ENCODE measurements at regions not wholly inside any gene's neighbourhood (a gene's known extent, or its start where the extent isn't known, plus 50 kb on each side); places are given as distances from the start of the nearest gene placed in this dataset.

DNA sequence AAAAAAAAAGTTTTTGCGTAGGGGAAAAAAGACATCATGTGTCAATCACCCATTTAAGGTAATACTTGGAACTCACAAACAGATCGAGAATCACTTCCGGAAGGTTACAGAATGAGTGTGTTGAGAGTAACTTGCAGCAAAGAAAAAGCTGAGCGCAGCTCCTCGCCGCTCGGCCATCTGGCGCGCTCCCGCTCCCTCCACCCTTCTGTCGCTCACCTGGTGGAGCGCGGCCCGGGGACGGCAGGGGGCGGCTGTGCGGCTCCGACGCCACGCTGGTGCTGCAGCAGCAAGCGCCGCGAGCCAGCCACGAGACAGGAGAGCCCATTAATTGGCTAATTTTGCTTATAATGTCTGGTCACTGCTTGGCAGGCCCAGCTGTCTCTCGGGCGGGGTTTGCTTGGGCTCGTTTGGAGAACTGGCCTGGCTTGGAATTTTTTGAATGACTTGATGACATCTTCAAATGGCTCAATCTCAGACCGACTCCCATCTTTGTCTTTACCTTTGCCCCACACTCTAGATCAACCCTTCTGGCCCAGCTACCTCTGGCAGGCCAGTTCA, 601.8 kb downstream of the CCDC171 start:
- no peak for DNase-seq (ENCODE audit: low read depth, low spot score)

DNA sequence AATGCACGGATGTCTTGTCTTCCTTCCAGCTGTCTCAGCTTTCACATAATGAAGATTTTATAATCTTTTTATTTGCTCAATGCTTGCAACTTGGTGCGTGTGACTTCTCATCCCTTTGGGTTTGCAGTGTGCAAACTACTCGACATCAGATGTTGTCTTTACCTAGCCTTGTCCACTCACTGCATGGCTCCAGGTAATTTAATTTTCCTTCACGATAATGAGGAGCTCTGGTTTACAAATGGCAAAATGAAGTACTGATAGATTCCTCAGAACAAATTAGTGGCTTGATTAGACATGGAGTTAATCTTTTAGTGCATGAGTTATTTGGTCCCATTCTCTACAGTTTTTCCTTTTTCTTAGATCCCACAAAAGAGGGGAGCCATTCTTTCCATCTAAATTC, 603.0 kb downstream of the CCDC171 start:
- DNase-seq (ENCODE audit: low read depth, low spot score) = no peak

- DNase-seq (ENCODE audit: low read depth, low spot score) = no peak
Measured at GRCh38 chr9:16157216-16157615, 604.4 kb downstream of the CCDC171 start.

DNA sequence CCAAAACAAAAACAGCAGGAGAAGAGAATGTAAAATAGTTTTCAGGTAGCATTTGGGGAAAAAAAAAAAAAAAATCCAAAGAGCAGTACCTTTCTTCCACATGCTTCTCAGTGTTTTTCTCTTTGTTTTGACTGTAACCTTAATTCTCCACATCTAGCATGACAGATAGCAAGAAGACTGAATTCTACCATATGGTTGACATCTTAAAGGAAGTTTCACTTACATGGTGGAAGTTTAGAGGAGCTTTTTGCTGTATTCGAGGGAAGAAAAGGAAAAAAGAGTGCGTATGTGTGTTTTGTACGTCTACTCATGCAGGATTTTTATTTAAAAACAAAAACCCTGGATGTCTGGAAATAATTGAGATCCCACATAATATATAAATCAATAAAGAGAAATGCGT, 604.8 kb downstream of the CCDC171 start:
- no peak for DNase-seq (ENCODE audit: low read depth, low spot score)

GRCh38 chr9:16158093-16158492, 605.2 kb downstream of the CCDC171 start:
- DNase-seq (ENCODE audit: low read depth, low spot score) = no peak

DNA sequence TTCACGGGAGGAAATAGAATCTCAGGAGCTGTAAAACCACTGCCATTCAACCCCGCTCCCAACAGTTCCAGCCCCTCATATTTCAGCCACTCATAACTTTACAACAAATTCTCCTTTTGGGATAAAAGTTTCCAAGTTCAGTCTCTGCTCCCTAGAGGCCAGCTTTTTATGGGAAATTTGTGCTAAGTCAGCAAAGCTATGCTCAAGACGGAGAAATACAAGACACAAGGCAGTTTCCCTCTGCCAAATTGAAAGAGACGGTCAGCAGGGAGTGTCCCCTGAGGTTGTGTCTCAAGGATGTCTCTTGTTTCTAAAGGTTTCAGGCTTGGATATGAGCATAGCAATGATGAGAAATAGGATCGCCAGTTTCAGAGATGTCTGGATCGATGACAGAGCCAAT, 608.6 kb downstream of the CCDC171 start:
- DNase-seq (ENCODE audit: low read depth, low spot score) = no peak

GRCh38 chr9:16170119-16170518, 617.3 kb downstream of the CCDC171 start:
- no peak for DNase-seq (ENCODE audit: low read depth, low spot score)

DNA sequence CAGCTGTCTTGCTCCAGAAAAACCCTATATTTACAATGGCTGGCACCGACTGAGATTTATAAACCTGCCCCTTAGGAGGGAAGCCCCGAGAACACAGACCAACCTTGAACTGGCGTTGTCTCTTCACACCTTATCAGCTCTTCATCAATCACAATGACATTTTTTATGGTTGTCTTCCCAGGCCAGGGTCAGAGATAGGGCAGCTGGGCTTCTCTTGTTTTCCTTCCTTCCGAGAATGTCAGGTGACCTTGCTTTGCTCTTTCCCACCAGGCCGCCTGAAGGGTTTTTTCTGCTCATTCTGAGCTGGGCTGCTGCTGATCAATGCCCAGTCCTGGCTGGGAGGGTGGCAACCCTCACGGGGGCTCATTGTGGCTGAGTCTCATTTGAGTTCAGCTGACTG, 619.1 kb downstream of the CCDC171 start:
- DNase-seq (ENCODE audit: low read depth, low spot score) = no peak

DNA sequence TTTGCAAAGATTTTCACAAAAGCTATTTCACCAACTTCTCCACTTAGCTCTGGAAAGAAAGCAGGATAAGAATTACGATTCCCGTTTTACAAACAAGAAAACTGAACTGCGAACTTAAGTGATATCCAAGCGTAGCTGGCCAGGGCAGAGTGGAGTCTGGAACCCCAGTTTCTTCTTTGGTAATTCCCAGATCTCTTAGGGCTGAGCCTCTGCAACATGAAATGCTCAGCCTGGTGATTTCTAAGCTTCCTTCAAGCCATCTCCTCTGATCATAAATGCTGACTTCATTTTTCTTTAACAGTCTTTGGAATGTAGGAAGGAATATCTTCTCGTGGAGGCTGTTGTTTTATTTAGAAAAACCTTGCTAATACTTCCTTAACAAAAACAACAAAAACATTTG, 620.0 kb downstream of the CCDC171 start:
- DNase-seq (ENCODE audit: low read depth, low spot score) = no peak

- DNase-seq (ENCODE audit: low read depth, low spot score) = no peak
Measured at GRCh38 chr9:16174915-16175314, 622.1 kb downstream of the CCDC171 start.

- no peak for DNase-seq (ENCODE audit: low read depth, low spot score)
Measured at GRCh38 chr9:16175461-16175860, 622.6 kb downstream of the CCDC171 start.

DNA sequence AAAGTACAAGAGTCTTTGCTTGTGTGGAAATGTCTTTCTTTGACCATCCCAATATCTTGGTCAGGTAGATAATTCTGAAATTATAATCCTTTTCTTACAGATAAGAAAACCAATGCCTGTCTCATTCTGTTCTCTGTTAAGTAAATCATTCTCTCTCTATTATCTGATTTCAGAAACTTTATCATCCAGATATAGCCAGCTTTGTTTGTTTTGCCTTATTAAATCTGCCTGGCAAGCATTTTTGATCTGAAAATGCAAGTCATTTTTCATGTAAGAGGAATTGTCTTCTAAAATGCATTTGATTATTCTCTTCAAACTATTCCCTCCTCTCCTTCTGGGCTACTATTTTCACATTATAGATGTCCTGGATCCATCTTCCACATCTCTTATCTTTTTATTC, 625.5 kb downstream of the CCDC171 start:
- no peak for DNase-seq (ENCODE audit: low read depth, low spot score)

- no peak for DNase-seq (ENCODE audit: low read depth, low spot score)
Measured at GRCh38 chr9:16179566-16179965, 626.7 kb downstream of the CCDC171 start.

DNA sequence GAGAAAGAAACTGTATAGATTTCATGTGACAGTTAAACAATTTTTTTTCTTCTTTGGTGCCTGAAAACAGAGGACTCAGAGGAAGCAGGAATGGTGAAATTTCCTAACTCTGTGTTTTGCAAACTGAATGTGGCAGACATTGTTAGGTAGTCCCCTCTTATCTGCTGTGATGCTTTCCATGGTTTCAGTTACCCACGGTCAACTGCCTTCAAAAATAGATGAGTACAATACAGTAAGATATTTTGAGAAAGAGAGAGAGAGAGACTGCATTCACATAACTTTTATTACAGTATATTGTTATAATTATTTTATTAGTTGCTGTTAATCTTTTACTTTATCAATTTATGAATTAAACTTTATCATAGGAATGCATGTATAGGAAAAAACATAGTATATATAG, 627.2 kb downstream of the CCDC171 start:
- no peak for DNase-seq (ENCODE audit: low read depth, low spot score)

DNA sequence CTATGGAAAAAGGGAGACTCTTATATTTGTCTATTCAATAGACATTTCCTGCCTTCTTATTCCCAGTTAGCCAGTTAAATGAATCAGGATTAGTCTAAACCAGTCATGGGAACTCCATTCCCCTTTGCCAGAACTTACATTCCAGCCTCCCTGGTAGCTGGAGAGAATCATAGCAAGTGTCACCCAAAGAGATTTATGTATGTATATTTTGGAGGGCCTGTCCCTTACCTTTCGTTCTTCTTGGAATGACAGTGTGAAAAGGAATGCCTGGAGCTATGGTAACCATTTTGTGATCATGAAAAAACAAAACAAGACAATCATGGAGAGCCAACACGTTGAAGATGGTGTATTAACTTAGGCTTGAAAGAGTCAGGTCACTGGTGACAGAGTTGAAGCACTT, 627.7 kb downstream of the CCDC171 start:
- DNase-seq (ENCODE audit: low read depth, low spot score) = no peak

- DNase-seq (ENCODE audit: low read depth, low spot score) = no peak
Measured at GRCh38 chr9:16181539-16181938, 628.7 kb downstream of the CCDC171 start.

- no peak for DNase-seq (ENCODE audit: low read depth, low spot score)
Measured at GRCh38 chr9:16182784-16183183, 629.9 kb downstream of the CCDC171 start.

- no peak for DNase-seq (ENCODE audit: low read depth, low spot score)
Measured at GRCh38 chr9:16184964-16185646, 632.3 kb downstream of the CCDC171 start.

- no peak for DNase-seq (ENCODE audit: low read depth, low spot score)
Measured at GRCh38 chr9:16191191-16191590, 638.3 kb downstream of the CCDC171 start.

DNA sequence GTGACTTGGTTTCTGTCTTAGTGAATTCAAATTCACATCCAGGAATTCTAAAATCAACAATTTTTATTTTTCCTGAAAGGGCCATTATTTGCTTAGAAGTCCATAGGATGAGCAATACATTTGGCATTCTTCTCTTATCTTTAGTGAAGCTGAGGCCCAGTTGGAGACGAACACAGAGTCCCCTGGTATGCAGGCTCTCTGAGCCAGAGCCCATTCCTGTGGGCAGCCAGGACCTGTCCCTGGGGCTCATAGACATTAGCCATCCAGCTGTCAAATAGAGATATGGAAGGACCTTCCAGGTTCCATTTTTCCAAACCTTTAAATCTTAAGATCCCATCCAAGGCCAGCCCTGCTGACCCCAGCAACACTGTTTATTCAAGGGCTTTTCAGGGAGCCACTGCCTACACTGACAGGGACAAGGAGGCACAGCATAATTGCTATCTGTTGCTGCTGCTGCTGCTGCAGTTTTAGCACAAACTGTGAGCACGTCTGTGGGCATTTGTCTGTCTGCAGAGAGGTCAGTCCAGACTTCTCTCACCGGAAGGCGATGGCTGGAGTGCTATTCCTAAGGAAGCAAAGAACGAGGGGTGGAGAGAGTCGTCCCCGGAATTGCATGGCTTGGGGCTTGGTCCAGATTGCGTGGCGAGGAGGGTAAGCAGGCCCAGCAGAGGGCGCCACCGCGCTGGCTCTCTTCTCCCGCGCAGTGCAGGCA, 639.0 kb downstream of the CCDC171 start:
- peak; percentile 76 for DNase-seq (ENCODE audit: low read depth, low spot score)

DNA sequence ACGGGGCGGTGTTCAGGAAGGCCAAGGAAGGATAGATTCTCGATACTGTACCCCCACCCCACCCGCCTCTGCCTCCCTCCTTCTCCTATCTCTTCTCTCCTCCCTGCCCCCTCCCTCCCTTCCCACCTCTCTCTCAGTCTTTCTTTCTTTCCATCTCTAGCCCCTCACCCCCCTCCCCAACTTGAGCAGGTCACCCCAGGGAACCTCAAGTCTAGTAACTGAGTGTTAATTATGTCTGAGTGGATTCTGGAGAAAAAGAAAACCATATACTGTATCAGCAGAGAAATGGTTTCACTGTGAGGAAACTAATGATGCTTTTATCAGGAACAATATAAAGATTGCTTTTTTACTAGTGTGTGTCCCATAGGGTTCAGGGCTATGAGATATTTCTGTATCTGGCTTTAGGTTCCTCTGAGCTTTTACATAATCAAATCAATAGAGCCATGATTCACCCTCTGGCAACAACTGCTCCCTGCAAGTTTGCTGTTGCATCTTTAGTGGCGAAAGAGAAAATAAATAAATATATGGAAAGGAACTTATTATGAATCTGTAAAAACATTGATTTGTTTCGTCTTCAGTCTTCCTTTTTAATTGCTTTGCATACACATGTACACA, 639.7 kb downstream of the CCDC171 start:
- DNase-seq (ENCODE audit: low read depth, low spot score) = no peak

DNA sequence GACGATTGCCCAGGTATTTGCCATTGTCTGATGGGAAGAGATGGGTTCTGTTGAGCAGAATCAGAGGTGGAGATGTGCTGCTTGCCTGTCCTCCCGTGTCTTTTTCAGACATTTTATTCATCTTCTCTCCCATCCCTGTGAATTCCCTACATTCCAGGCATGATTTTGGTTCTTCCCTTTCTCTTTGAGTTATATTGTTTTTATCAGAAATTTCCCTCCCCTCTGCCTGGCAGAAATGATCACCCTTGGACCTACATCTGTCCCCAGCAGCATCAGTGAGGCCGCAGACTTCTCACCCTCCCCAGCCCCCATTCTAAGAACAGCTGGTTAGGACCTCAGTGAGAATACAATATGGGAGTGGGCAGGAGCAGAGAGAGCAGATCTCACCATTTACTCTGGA, 640.2 kb downstream of the CCDC171 start:
- no peak for DNase-seq (ENCODE audit: low read depth, low spot score)

- no peak for DNase-seq (ENCODE audit: low read depth, low spot score)
Measured at GRCh38 chr9:16196206-16196605, 643.4 kb downstream of the CCDC171 start.

Data from brain pericyte (primary cell).